H1 (cell line): ENCODE measurements at regions not wholly inside any gene's neighbourhood (a gene's known extent, or its start where the extent isn't known, plus 50 kb on each side); places are given as distances from the start of the nearest gene placed in this dataset.

ENCODE experiments used
- CTCF ChIA-PET: fragments of 300-600 bp; sonication (Branson Sonifier 250); formaldehyde crosslinking; loops from one replicate; lab custom pipeline; 2021; ENCODE audit not compliant: partially characterized antibody; lab: Charles Lee
- POLR2A ChIA-PET: fragments of 300-600 bp; sonication (Branson Sonifier 250); formaldehyde crosslinking; loops from one replicate; lab custom pipeline; 2021; ENCODE audit warnings: inconsistent platforms; ENCODE audit not compliant: partially characterized antibody; lab: Charles Lee
- DNase-seq, 2 experiments: peaks; one replicate each; pipeline versions ENCODE4 v3.0.0 to v3.0.0-alpha.2; 2010 to 2022; ENCODE audit warnings: low spot score in 2 of 2, low read depth in 1 of 2, mixed read lengths in 1 of 2
- FAIRE-seq: peaks from 2 replicates; lab custom pipeline; 2011; peaks lifted over from hg19 to GRCh38; lab: Jason Lieb, UNC
- H2AFZ ChIP-seq: 2 replicates; pipeline ENCODE4 v1.8.1; 2012; ENCODE audit warnings: low read length, inconsistent platforms
- H2AK5ac ChIP-seq: 2 replicates; pipeline ENCODE4 v1.6.1; 2013; ENCODE audit warnings: low read depth, low read length
- H2BK120ac ChIP-seq: replicated peaks from 2 replicates; pipeline ENCODE3; 2013; ENCODE audit warnings: low read depth, low read length, inconsistent platforms
- H2BK12ac ChIP-seq: 2 replicates; pipeline ENCODE4 v1.6.1; 2013; ENCODE audit warnings: low read depth, low read length
- H2BK15ac ChIP-seq: 2 replicates; pipeline ENCODE4 v1.6.1; 2013; ENCODE audit warnings: low read length
- H2BK20ac ChIP-seq: 2 replicates; pipeline ENCODE4 v1.6.1; 2013; ENCODE audit warnings: low read length
- H2BK5ac ChIP-seq: 2 replicates; pipeline ENCODE4 v1.6.1; 2013; ENCODE audit warnings: low read depth, low read length
- H3K14ac ChIP-seq: 2 replicates; pipeline ENCODE4 v1.6.1; 2013; ENCODE audit warnings: inconsistent platforms; ENCODE audit not compliant: insufficient read length
- H3K18ac ChIP-seq: 2 replicates; pipeline ENCODE4 v1.6.1; 2013; ENCODE audit warnings: low read length; ENCODE audit errors: extremely low read depth
- H3K23ac ChIP-seq: 2 replicates; pipeline ENCODE4 v1.6.1; 2013; ENCODE audit warnings: inconsistent platforms; ENCODE audit not compliant: insufficient read length
- H3K23me2 ChIP-seq: 2 replicates; pipeline ENCODE4 v1.6.1; 2013; ENCODE audit warnings: low read depth, low read length
- H3K27ac ChIP-seq: 2 replicates; pipeline ENCODE4 v1.6.1; 2011; ENCODE audit warnings: low read depth, low read length, inconsistent platforms
- H3K27me3 ChIP-seq, 4 experiments: replicated peaks in 1 of 4; 1 replicate in 1 of 4; 2 replicates in 3 of 4; pipeline versions ENCODE4 v1.6.1 to v1.8.1; 2011 to 2013; ENCODE audit warnings: low read length in 3 of 4, mild to moderate bottlenecking in 3 of 4, inconsistent platforms in 2 of 4, mixed read lengths in 2 of 4, moderate library complexity in 1 of 4; ENCODE audit not compliant: control insufficient read depth in 3 of 4, insufficient read depth in 3 of 4; ENCODE audit errors: extremely low read depth in 1 of 4
- H3K36me3 ChIP-seq, 4 experiments: 2 replicates each; pipeline versions ENCODE4 v1.6.1 to v1.8.1; 2011 to 2013; ENCODE audit warnings: mild to moderate bottlenecking in 4 of 4, low read length in 3 of 4, moderate library complexity in 2 of 4, control low read depth in 1 of 4, inconsistent platforms in 1 of 4; ENCODE audit not compliant: insufficient read depth in 4 of 4, control insufficient read depth in 2 of 4
- H3K4ac ChIP-seq: replicated peaks from 2 replicates; pipeline ENCODE3; 2013; ENCODE audit warnings: low read length, low read depth, mixed read lengths, inconsistent platforms; ENCODE audit not compliant: insufficient read length
- H3K4me1 ChIP-seq, 4 experiments: replicated peaks in 1 of 4; 1 replicate in 1 of 4; 2 replicates in 3 of 4; pipeline versions ENCODE4 v1.6.1 to v1.8.1; 2011 to 2013; ENCODE audit warnings: low read length in 3 of 4, inconsistent platforms in 2 of 4, mixed read lengths in 1 of 4; ENCODE audit not compliant: insufficient read depth in 4 of 4, control insufficient read depth in 3 of 4
- H3K4me2 ChIP-seq, 2 experiments: 2 replicates each; pipeline versions ENCODE4 v1.6.1 to v1.8.1; 2011 to 2013; ENCODE audit warnings: low read depth in 2 of 2, low read length in 2 of 2, control low read depth in 1 of 2, inconsistent platforms in 1 of 2, mild to moderate bottlenecking in 1 of 2; ENCODE audit not compliant: insufficient read depth in 1 of 2
- H3K4me3 ChIP-seq, 4 experiments: fragments of 200-600, 300-600 bp in 1 of 4; sonication (generic), shearing (Covaris generic), sonication (Bioruptor Twin) in 1 of 4; 2 replicates each; pipeline versions ENCODE4 v1.5.1 to v1.8.1; 2011 to 2016; ENCODE audit warnings: low read length in 4 of 4, low read depth in 3 of 4, control low read depth in 2 of 4, inconsistent platforms in 2 of 4, mild to moderate bottlenecking in 2 of 4, mixed read lengths in 1 of 4, moderate library complexity in 1 of 4; ENCODE audit not compliant: insufficient read depth in 2 of 4; ENCODE audit errors: extremely low read depth in 1 of 4
- H3K56ac ChIP-seq: replicated peaks from 2 replicates; pipeline ENCODE3; 2013; ENCODE audit warnings: low read depth, mild to moderate bottlenecking, mixed read lengths, low read length, inconsistent platforms; ENCODE audit not compliant: insufficient read length
- H3K79me1 ChIP-seq: 2 replicates; pipeline ENCODE4 v1.6.1; 2013; ENCODE audit warnings: low read depth, low read length, control low read depth
- H3K79me2 ChIP-seq, 2 experiments: 2 replicates each; pipeline versions ENCODE4 v1.6.1 to v1.8.1; 2012 to 2013; ENCODE audit warnings: low read length in 2 of 2, mild to moderate bottlenecking in 2 of 2, inconsistent platforms in 1 of 2; ENCODE audit not compliant: insufficient read depth in 2 of 2, control insufficient read depth in 1 of 2
- H3K9ac ChIP-seq, 4 experiments: replicated peaks in 1 of 4; 1 replicate in 1 of 4; 2 replicates in 3 of 4; pipeline versions ENCODE4 v1.6.1 to v1.8.1; 2011 to 2013; ENCODE audit warnings: low read depth in 3 of 4, low read length in 3 of 4, control low read depth in 2 of 4, mild to moderate bottlenecking in 2 of 4, moderate library complexity in 2 of 4, inconsistent platforms in 1 of 4; ENCODE audit errors: extremely low read depth in 1 of 4
- H3K9me3 ChIP-seq, 2 experiments: 2 replicates each; pipeline versions ENCODE4 v1.6.1 to v1.8.1; 2012 to 2013; ENCODE audit warnings: mild to moderate bottlenecking in 2 of 2, moderate library complexity in 2 of 2, control low read depth in 1 of 2, inconsistent platforms in 1 of 2, low read depth in 1 of 2, low read length in 1 of 2, mixed read lengths in 1 of 2; ENCODE audit not compliant: insufficient read depth in 2 of 2
- H4K20me1 ChIP-seq, 2 experiments: replicated peaks in 1 of 2; 2 replicates each; pipeline versions ENCODE3 to v1.8.1; 2011 to 2013; ENCODE audit warnings: inconsistent platforms in 2 of 2, low read length in 2 of 2, mild to moderate bottlenecking in 1 of 2; ENCODE audit not compliant: insufficient read depth in 2 of 2, control insufficient read depth in 1 of 2
- H4K5ac ChIP-seq: 2 replicates; pipeline ENCODE4 v1.6.1; 2013; ENCODE audit warnings: low read length, low read depth, mixed read lengths, inconsistent platforms; ENCODE audit not compliant: insufficient read length
- H4K8ac ChIP-seq: 2 replicates; pipeline ENCODE4 v1.8.0; 2013; ENCODE audit warnings: mild to moderate bottlenecking, moderate library complexity, low read length, inconsistent platforms; ENCODE audit not compliant: insufficient read depth; ENCODE audit errors: extremely low read depth
- H4K91ac ChIP-seq: replicated peaks from 2 replicates; pipeline ENCODE3; 2013; ENCODE audit warnings: low read length, mixed read lengths, inconsistent platforms; ENCODE audit not compliant: insufficient read length
- BRCA1 ChIP-seq: IDR thresholded peaks from 2 replicates; pipeline ENCODE4 v1.6.1; 2012; ENCODE audit warnings: low read depth, low read length, improper control_type of control experiment
- CBX5 ChIP-seq: fragments of 300-800, 300-1000 bp; sonication (generic); IDR thresholded peaks from 2 replicates; pipeline ENCODE4 v1.7.1; 2016; ENCODE audit warnings: antibody characterized with exemption, low read length, low read depth
- CTCF ChIP-seq, 3 experiments: IDR thresholded peaks; 1 replicate in 2 of 3; 2 replicates in 1 of 3; pipeline versions ENCODE4 v1.5.1 to v1.6.1; 2011; ENCODE audit warnings: low read length in 3 of 3, mild to moderate bottlenecking in 3 of 3, inconsistent platforms in 2 of 3, low read depth in 1 of 3, moderate library complexity in 1 of 3; ENCODE audit not compliant: insufficient read depth in 1 of 3; ENCODE audit errors: control extremely low read depth in 1 of 3
- EP300 ChIP-seq, 2 experiments: IDR thresholded peaks; 1 replicate in 1 of 2; 2 replicates in 1 of 2; pipeline ENCODE4 v1.6.1; 2011 to 2012; ENCODE audit warnings: low read depth in 2 of 2, low read length in 2 of 2, mild to moderate bottlenecking in 2 of 2, borderline replicate concordance in 1 of 2, inconsistent platforms in 1 of 2, moderate library complexity in 1 of 2
- EZH2 ChIP-seq: fragments of 200-600 bp; sonication (generic); IDR thresholded peaks from 2 replicates; pipeline ENCODE4 v1.7.1; 2012; ENCODE audit warnings: low read depth, mild to moderate bottlenecking, moderate library complexity, low read length, inconsistent platforms; ENCODE audit not compliant: severe bottlenecking
- HDAC2 ChIP-seq, 2 experiments: fragments of 300-600 bp in 1 of 2; sonication (generic) in 1 of 2; IDR thresholded peaks; 2 replicates each; pipeline ENCODE4 v1.6.1; 2011 to 2012; ENCODE audit warnings: low read depth in 2 of 2, low read length in 2 of 2, mild to moderate bottlenecking in 2 of 2, moderate library complexity in 2 of 2, borderline replicate concordance in 1 of 2, inconsistent platforms in 1 of 2
- JUND ChIP-seq: IDR thresholded peaks from 2 replicates; pipeline ENCODE4 v1.6.1; 2011; ENCODE audit warnings: mild to moderate bottlenecking, improper control_type of control experiment, low read length
- POLR2A ChIP-seq, 2 experiments: IDR thresholded peaks; 1 replicate in 1 of 2; 2 replicates in 1 of 2; pipeline ENCODE4 v1.6.1; 2011; ENCODE audit warnings: low read depth in 2 of 2, low read length in 2 of 2, mild to moderate bottlenecking in 2 of 2; ENCODE audit errors: control extremely low read depth in 1 of 2
- RFX5 ChIP-seq: IDR thresholded peaks from 2 replicates; pipeline ENCODE4 v1.6.1; 2011; ENCODE audit warnings: low read depth, low read length, improper control_type of control experiment, borderline replicate concordance
- SIRT6 ChIP-seq: IDR thresholded peaks from one replicate; pipeline ENCODE4 v1.7.1; 2012; ENCODE audit warnings: low read length, inconsistent platforms
- TAF7 ChIP-seq: optimal IDR thresholded peaks from 2 replicates; pipeline ENCODE3; 2011; ENCODE audit warnings: low read depth, mild to moderate bottlenecking, inconsistent platforms, low read length, moderate library complexity, borderline replicate concordance
- TEAD4 ChIP-seq: IDR thresholded peaks from 2 replicates; pipeline ENCODE4 v1.6.1; 2012; ENCODE audit warnings: low read depth, low read length, inconsistent platforms, mixed read lengths

GRCh38 chr4:176631611-176632010 lies 161.1 kb downstream of the VEGFC start:
- no peak overlapping the region for H2BK5ac ChIP-seq
- no peaks in the 10 kb centered on the region for H3K4me1 ChIP-seq
- no peak overlapping the region for H2BK120ac ChIP-seq
- no peak for FAIRE-seq
- no peak overlapping the region for H2BK15ac ChIP-seq
- H4K20me1 ChIP-seq: no peaks in the 10 kb centered on the region
- H3K27me3 ChIP-seq: no peaks in the 10 kb centered on the region
- no peak overlapping the region for H2BK20ac ChIP-seq
- no peak overlapping the region for H4K5ac ChIP-seq
- H4K8ac ChIP-seq: no peak overlapping the region
- H3K14ac ChIP-seq: no peak overlapping the region
- no peaks in the 10 kb centered on the region for H3K9me3 ChIP-seq
- H3K56ac ChIP-seq: no peak overlapping the region
- H3K79me1 ChIP-seq: no peaks in the 10 kb centered on the region
- no peak overlapping the region for H3K4me2 ChIP-seq
- no peaks in the 10 kb centered on the region for H3K23me2 ChIP-seq
- H4K91ac ChIP-seq: no peak overlapping the region
- no peak overlapping the region for H2BK12ac ChIP-seq
- H3K36me3 ChIP-seq: no peaks in the 10 kb centered on the region
- TF ChIP-seq HDAC2 (IDR thresholded peaks at IDR 0.05; ENCODE audit: borderline replicate concordance in 1 of 2, low read depth in 2 of 2, low read length in 2 of 2) (no peak), TAF7 (no peak), JUND (no peak), BRCA1 (no peak), TEAD4 (no peak), EZH2 (no peak), POLR2A (IDR thresholded peaks at IDR 0.05; ENCODE audit: control extremely low read depth in 1 of 2, low read depth in 2 of 2, low read length in 2 of 2) (no peak), RFX5 (no peak), SIRT6 (no peak), CTCF (IDR thresholded peaks at IDR 0.05; ENCODE audit: control extremely low read depth in 1 of 3, insufficient read depth in 1 of 3, low read depth in 1 of 3, low read length in 3 of 3) (no peak), EP300 (IDR thresholded peaks at IDR 0.05; ENCODE audit: borderline replicate concordance in 1 of 2, low read depth in 2 of 2, low read length in 2 of 2) (no peak), CBX5 (no peak)
- TF ChIP-seq, all 59 proteins: peak for 0
- Histone ChIP-seq H2AK5ac (no peak overlapping the region), H3K27ac (no peak overlapping the region), H2AFZ (no peak overlapping the region), H3K4ac (no peak overlapping the region), H3K18ac (no peak overlapping the region), H3K9ac (no peak overlapping the region), H3K79me2 (no peaks in the 10 kb centered on the region), H3K23ac (no peak overlapping the region), H3K4me3 (no peak overlapping the region)
- DNase-seq: no peak
- ChIA-PET CTCF (interaction anchor here (0.8 to 1.1 kb wide), 2 partner anchors 9 to 10 kb away, joined by 4 read pairs; no protein-coding TSS in a partner anchor), POLR2A (no interaction called here)
